ENCODE measurements at regions not wholly inside any gene's neighbourhood (a gene's known extent, or its start where the extent isn't known, plus 50 kb on each side); places are given as distances from the start of the nearest gene placed in this dataset.
A peak's percentile ranks its signal among the peaks of the same experiment; 100 is the strongest.

GRCh38 chr15:55007561-55007960 lies 189.2 kb downstream of the RSL24D1 start:
- peak; percentile 11 for DNase-seq
- 62 to 83% methylated on average over 1 to 5 of the region's 5 CpGs for WGBS, 2 donors (ENCODE audit: low coverage in 1 of 2)
- TF ChIP-seq POLR2A (IDR thresholded peaks at IDR 0.05), result no peak
- no peak for TF ChIP-seq EP300 (IDR thresholded peaks at IDR 0.05; ENCODE audit: low read depth)
- no peak for TF ChIP-seq POLR2AphosphoS5 (IDR thresholded peaks at IDR 0.05)
- no peak for TF ChIP-seq CTCF (IDR thresholded peaks at IDR 0.05)
- in situ Hi-C loops (cut with MboI; ENCODE audit: low pct_ligation_motif_present in 1 of 4, low pct_unique_long_range_greater_than_20kb in 1 of 4, low sequenced_read_pairs in 3 of 4) (no loop called here), intact Hi-C loops (cut with DNase I; ENCODE audit: low total_unique reads) (no loop called here)
- no peak overlapping the region for H3K4me3 ChIP-seq
- H3K9me3 ChIP-seq, result no peaks in the 10 kb centered on the region
- no peaks in the 10 kb centered on the region for H3K36me3 ChIP-seq
- no peaks in the 10 kb centered on the region for H3K4me1 ChIP-seq
- no peaks in the 10 kb centered on the region for H3K27me3 ChIP-seq
- H3K27ac ChIP-seq, result no peak overlapping the region

- Histone ChIP-seq H3K4me3 (no peak overlapping the region), H3K27me3 (no peaks in the 10 kb centered on the region), H3K27ac (no peak overlapping the region), H3K36me3 (no peaks in the 10 kb centered on the region), H3K4me1 (no peaks in the 10 kb centered on the region), H3K9me3 (no peaks in the 10 kb centered on the region)
- in situ Hi-C loops (cut with MboI; ENCODE audit: low pct_ligation_motif_present in 1 of 4, low pct_unique_long_range_greater_than_20kb in 1 of 4, low sequenced_read_pairs in 3 of 4) (no loop called here), intact Hi-C loops (cut with DNase I; ENCODE audit: low total_unique reads) (no loop called here)
- TF ChIP-seq POLR2AphosphoS5 (IDR thresholded peaks at IDR 0.05) (no peak), EP300 (IDR thresholded peaks at IDR 0.05; ENCODE audit: low read depth) (no peak), POLR2A (IDR thresholded peaks at IDR 0.05) (no peak), CTCF (IDR thresholded peaks at IDR 0.05) (no peak)
- DNase-seq, result no peak
Observed at GRCh38 chr15:55005679-55006078, 191.1 kb downstream of the RSL24D1 start.

GRCh38 chr15:55003965-55004873 lies 192.5 kb downstream of the RSL24D1 start:
- no peaks in the 10 kb centered on the region for H3K36me3 ChIP-seq
- intact Hi-C loops (cut with DNase I; ENCODE audit: low total_unique reads), result no loop called here
- no peaks in the 10 kb centered on the region for H3K4me1 ChIP-seq
- in situ Hi-C loops (cut with MboI; ENCODE audit: low pct_ligation_motif_present in 1 of 4, low pct_unique_long_range_greater_than_20kb in 1 of 4, low sequenced_read_pairs in 3 of 4), result no loop called here
- no peaks in the 10 kb centered on the region for H3K27me3 ChIP-seq
- TF ChIP-seq EP300 (IDR thresholded peaks at IDR 0.05; ENCODE audit: low read depth), result no peak
- no peak for TF ChIP-seq CTCF (IDR thresholded peaks at IDR 0.05)
- TF ChIP-seq POLR2AphosphoS5 (IDR thresholded peaks at IDR 0.05), result no peak
- no peak for TF ChIP-seq POLR2A (IDR thresholded peaks at IDR 0.05)
- H3K27ac ChIP-seq, result no peak overlapping the region
- H3K4me3 ChIP-seq, result no peak overlapping the region
- no peaks in the 10 kb centered on the region for H3K9me3 ChIP-seq
- DNase-seq, result no peak
- WGBS, 2 donors (ENCODE audit: low coverage in 1 of 2), result 72 to 81% methylated on average over 4 to 9 of the region's 9 CpGs

GRCh38 chr15:54998661-54999060 lies 198.1 kb downstream of the RSL24D1 start:
- Histone ChIP-seq H3K27me3 (no peaks in the 10 kb centered on the region), H3K36me3 (no peaks in the 10 kb centered on the region), H3K4me1 (no peaks in the 10 kb centered on the region), H3K9me3 (no peaks in the 10 kb centered on the region), H3K27ac (no peak overlapping the region), H3K4me3 (no peak overlapping the region)
- DNase-seq, result no peak
- in situ Hi-C loops (cut with MboI; ENCODE audit: low pct_ligation_motif_present in 1 of 4, low pct_unique_long_range_greater_than_20kb in 1 of 4, low sequenced_read_pairs in 3 of 4), result no loop called here
- intact Hi-C loops (cut with DNase I; ENCODE audit: low total_unique reads), result no loop called here
- no peak for TF ChIP-seq CTCF (IDR thresholded peaks at IDR 0.05)
- TF ChIP-seq POLR2AphosphoS5 (IDR thresholded peaks at IDR 0.05), result no peak
- TF ChIP-seq EP300 (IDR thresholded peaks at IDR 0.05; ENCODE audit: low read depth), result no peak
- TF ChIP-seq POLR2A (IDR thresholded peaks at IDR 0.05), result no peak
- WGBS, 2 donors (ENCODE audit: low coverage in 1 of 2), result 90% methylated on average over 1 of the region's 1 CpG; no CpG with 5 or more reads in 1 of the 2 donors
